ENCODE measurements at regions not wholly inside any gene's neighbourhood (a gene's known extent, or its start where the extent isn't known, plus 50 kb on each side); places are given as distances from the start of the nearest gene placed in this dataset.

DNA sequence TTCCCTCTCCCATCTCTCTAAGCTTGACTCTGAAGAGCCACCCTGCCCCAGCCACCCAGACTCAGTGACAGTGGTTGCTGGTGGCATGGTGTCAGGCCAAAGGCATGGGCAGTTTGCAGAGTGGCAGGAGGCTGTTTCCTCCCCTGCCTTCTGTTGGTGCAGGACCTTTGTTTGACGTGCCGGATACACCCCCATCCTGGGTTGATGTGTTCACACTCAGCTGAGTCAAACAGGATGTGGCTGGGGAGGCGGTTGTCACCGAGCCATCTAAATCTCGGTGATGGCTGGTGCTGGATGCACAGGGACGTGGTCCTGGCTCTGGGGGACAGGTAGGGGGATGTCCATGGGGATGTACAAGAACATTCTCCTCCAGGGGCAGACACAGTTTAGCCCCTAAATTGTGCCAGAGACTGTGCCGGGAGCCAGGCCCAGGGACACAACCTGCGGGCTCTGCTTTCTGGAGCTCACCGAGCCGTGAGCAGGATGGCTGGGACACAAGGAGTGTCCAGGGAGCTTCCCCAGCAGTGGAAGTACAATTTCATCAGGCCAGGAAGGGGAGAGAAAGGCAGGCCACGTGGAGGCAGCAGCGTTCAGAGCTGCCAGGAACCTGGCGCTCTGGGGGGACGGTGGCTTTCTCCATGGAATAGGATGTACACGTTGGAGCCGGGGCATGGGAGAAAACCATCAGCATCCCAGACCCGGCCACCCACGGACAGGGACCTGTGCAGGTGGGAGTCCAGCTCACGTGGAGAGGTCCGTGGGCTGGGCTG lies 264.2 kb downstream of the SEC14L1 start:
- WGBS (ENCODE audit: insufficient coverage), result 19% methylated on average over 16 of the region's 20 CpGs
- ChIA-PET CTCF (interaction anchor here (0.7 to 13.7 kb wide), 6 partner anchors 19 to 166 kb away, joined by 3 to 311 read pairs (median 3); no protein-coding TSS in a partner anchor), POLR2A (interaction anchor here (0.7 to 2.5 kb wide), 5 partner anchors 10 to 105 kb away, joined by 3 to 10 read pairs (median 5); no protein-coding TSS in a partner anchor)
- Histone ChIP-seq H3K4me3 (ENCODE audit: control insufficient read depth in 1 of 7, extremely low read depth in 1 of 7, insufficient read depth in 4 of 7, low read depth in 2 of 7, low read length in 6 of 7) (peak overlapping the region in 5 of 7 experiments; percentile 1 to 55 (median 43)), H3K4me1 (ENCODE audit: control extremely low read depth in 1 of 4, control insufficient read depth in 4 of 4, insufficient read depth in 4 of 4, low read length in 3 of 4) (peaks cover 0 to 100% (median 66%) of the 10 kb centered on the region in 4 experiments), H3K36me3 (ENCODE audit: control insufficient read depth in 4 of 4, insufficient read depth in 4 of 4, low read length in 3 of 4) (peaks cover 0 to 36% (median 7%) of the 10 kb centered on the region in 4 experiments), H3K27me3 (replicated peaks in 2 of 5; ENCODE audit: control insufficient read depth in 4 of 5, insufficient read depth in 5 of 5, low read length in 4 of 5) (no peaks in the 10 kb centered on the region), H3K9me3 (ENCODE audit: control extremely low read depth in 1 of 5, control insufficient read depth in 4 of 5, insufficient read depth in 2 of 5, low read depth in 1 of 5, low read length in 4 of 5) (no peaks in the 10 kb centered on the region), H3K27ac (ENCODE audit: insufficient read depth in 1 of 2, low read depth in 1 of 2, low read length in 2 of 2, poor library complexity in 1 of 2, severe bottlenecking in 2 of 2) (peak overlapping the region in 1 of 2 experiments; percentile 19)
- peak; percentile 74 to 93 (median 92) for DNase-seq

GRCh38 chr17:77405867-77406732 lies 265.3 kb downstream of the SEC14L1 start:
- ChIA-PET POLR2A (interaction anchor here (0.7 to 2.5 kb wide), 4 partner anchors 15 to 106 kb away, joined by 5 to 10 read pairs (median 6); no protein-coding TSS in a partner anchor), CTCF (interaction anchor here (0.7 to 13.7 kb wide), 4 partner anchors 18 to 167 kb away, joined by 3 to 311 read pairs (median 3); no protein-coding TSS in a partner anchor)
- Histone ChIP-seq H3K27me3 (replicated peaks in 2 of 5; ENCODE audit: control insufficient read depth in 4 of 5, insufficient read depth in 5 of 5, low read length in 4 of 5) (no peaks in the 10 kb centered on the region), H3K36me3 (ENCODE audit: control insufficient read depth in 4 of 4, insufficient read depth in 4 of 4, low read length in 3 of 4) (peaks cover 0 to 39% (median 7%) of the 10 kb centered on the region in 4 experiments), H3K4me3 (ENCODE audit: control insufficient read depth in 1 of 7, extremely low read depth in 1 of 7, insufficient read depth in 4 of 7, low read depth in 2 of 7, low read length in 6 of 7) (peak overlapping the region in 3 of 7 experiments; percentile 1 to 55 (median 43)), H3K4me1 (ENCODE audit: control extremely low read depth in 1 of 4, control insufficient read depth in 4 of 4, insufficient read depth in 4 of 4, low read length in 3 of 4) (peaks cover 0 to 100% (median 64%) of the 10 kb centered on the region in 4 experiments), H3K9me3 (ENCODE audit: control extremely low read depth in 1 of 5, control insufficient read depth in 4 of 5, insufficient read depth in 2 of 5, low read depth in 1 of 5, low read length in 4 of 5) (no peaks in the 10 kb centered on the region), H3K27ac (ENCODE audit: insufficient read depth in 1 of 2, low read depth in 1 of 2, low read length in 2 of 2, poor library complexity in 1 of 2, severe bottlenecking in 2 of 2) (no peak overlapping the region)
- WGBS (ENCODE audit: insufficient coverage), result 18% methylated on average over 6 of the region's 11 CpGs
- peak in 2 of 3 donors; percentile 66 to 68 for DNase-seq

DNA sequence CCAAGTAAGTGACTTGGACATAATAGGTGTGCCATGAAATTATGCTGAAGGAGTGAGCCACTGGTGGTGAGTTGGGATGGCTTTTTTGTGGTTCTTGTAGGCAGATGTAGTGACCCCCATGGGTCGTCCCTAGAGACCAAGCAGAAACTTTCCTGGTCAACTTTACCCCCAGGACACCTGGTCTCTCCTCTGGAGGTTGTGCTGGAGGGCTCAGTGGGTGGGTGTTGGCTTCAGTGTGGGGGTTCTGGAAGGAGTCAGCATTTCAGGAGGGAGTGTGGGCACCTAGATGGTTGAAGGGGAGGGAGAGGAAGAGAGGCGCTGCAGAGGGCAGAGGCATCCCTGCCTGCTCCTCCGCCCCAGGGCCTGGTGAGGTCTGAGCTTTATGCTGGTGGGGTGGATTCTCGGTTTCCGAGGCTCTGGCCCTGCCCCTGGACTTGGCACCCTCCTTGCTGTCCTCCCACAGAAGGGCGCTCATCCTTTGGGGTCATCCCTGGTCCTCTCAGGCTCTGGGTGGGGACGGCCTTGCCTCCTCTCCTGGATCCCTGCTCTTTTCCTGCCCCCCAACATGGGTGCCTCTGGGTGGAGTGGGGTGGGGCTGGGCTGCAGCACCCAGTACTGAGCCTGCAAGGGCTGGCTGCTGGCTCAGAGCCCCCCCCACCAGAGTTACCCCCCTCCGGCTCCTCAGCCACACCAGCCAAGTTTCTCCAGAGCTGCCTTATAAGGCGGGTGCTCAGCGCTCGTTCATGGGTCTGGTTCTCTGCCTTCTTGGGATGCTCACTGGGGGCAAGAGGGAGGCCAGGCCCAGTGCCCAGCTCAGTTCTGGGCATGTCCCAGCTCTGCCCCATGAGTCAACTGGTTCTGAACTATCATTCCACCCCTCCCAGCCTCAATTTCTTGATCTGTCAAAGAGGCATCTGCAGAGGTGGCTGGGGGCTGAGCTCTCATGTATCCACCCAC lies 266.8 kb downstream of the SEC14L1 start:
- DNase-seq, result no peak
- H3K9me3 ChIP-seq (ENCODE audit: control extremely low read depth in 1 of 5, control insufficient read depth in 4 of 5, insufficient read depth in 2 of 5, low read depth in 1 of 5, low read length in 4 of 5), result peaks cover 0 to 2% (median 0%) of the 10 kb centered on the region in 5 experiments
- peaks cover 0 to 32% (median 5%) of the 10 kb centered on the region in 4 experiments for H3K36me3 ChIP-seq (ENCODE audit: control insufficient read depth in 4 of 4, insufficient read depth in 4 of 4, low read length in 3 of 4)
- H3K4me1 ChIP-seq (ENCODE audit: control extremely low read depth in 1 of 4, control insufficient read depth in 4 of 4, insufficient read depth in 4 of 4, low read length in 3 of 4), result peaks cover 0 to 90% (median 62%) of the 10 kb centered on the region in 4 experiments
- no peak overlapping the region for H3K27ac ChIP-seq (ENCODE audit: insufficient read depth in 1 of 2, low read depth in 1 of 2, low read length in 2 of 2, poor library complexity in 1 of 2, severe bottlenecking in 2 of 2)
- no peak overlapping the region for H3K4me3 ChIP-seq (ENCODE audit: control insufficient read depth in 1 of 7, extremely low read depth in 1 of 7, insufficient read depth in 4 of 7, low read depth in 2 of 7, low read length in 6 of 7)
- ChIA-PET CTCF (interaction anchor here (0.6 to 13.7 kb wide), 2 partner anchors 17 to 127 kb away, joined by 3 to 311 read pairs; no protein-coding TSS in a partner anchor), POLR2A (no interaction called here)
- 100% methylated on average over 6 of the region's 11 CpGs for WGBS (ENCODE audit: insufficient coverage)
- no peaks in the 10 kb centered on the region for H3K27me3 ChIP-seq (replicated peaks in 2 of 5; ENCODE audit: control insufficient read depth in 4 of 5, insufficient read depth in 5 of 5, low read length in 4 of 5)

DNA sequence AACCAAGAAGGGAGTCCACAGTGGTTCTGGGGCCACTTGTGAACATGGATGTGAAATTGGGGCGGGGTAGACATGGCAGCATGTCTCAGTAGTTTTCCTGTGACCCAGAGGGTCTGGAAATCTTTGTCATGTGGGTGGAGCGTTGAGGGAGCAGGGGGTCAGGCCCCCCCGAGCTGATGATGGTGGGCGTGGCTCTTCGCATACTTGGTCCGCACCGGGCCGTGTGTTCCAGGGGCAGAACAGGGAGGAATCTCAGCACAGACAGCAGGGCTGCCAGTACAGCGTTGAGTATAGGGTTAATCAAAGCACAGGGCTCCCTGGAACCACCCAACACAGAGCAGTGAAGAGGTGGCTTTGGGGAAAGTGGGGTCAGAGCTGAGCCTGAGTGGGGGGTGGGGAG lies 267.5 kb downstream of the SEC14L1 start:
- Histone ChIP-seq H3K9me3 (ENCODE audit: control extremely low read depth in 1 of 5, control insufficient read depth in 4 of 5, insufficient read depth in 2 of 5, low read depth in 1 of 5, low read length in 4 of 5) (peaks cover 0 to 3% (median 0%) of the 10 kb centered on the region in 5 experiments), H3K27ac (ENCODE audit: insufficient read depth in 1 of 2, low read depth in 1 of 2, low read length in 2 of 2, poor library complexity in 1 of 2, severe bottlenecking in 2 of 2) (no peak overlapping the region), H3K4me1 (ENCODE audit: control extremely low read depth in 1 of 4, control insufficient read depth in 4 of 4, insufficient read depth in 4 of 4, low read length in 3 of 4) (peaks cover 0 to 83% (median 60%) of the 10 kb centered on the region in 4 experiments), H3K4me3 (ENCODE audit: control insufficient read depth in 1 of 7, extremely low read depth in 1 of 7, insufficient read depth in 4 of 7, low read depth in 2 of 7, low read length in 6 of 7) (no peak overlapping the region), H3K36me3 (ENCODE audit: control insufficient read depth in 4 of 4, insufficient read depth in 4 of 4, low read length in 3 of 4) (peaks cover 0 to 27% (median 1%) of the 10 kb centered on the region in 4 experiments), H3K27me3 (replicated peaks in 2 of 5; ENCODE audit: control insufficient read depth in 4 of 5, insufficient read depth in 5 of 5, low read length in 4 of 5) (no peaks in the 10 kb centered on the region)
- WGBS (ENCODE audit: insufficient coverage), result 92% methylated on average over 6 of the region's 9 CpGs
- ChIA-PET POLR2A (no interaction called here), CTCF (interaction anchor here (0.6 to 13.7 kb wide), 2 partner anchors 16 to 128 kb away, joined by 3 to 311 read pairs; no protein-coding TSS in a partner anchor)
- no peak for DNase-seq

DNA sequence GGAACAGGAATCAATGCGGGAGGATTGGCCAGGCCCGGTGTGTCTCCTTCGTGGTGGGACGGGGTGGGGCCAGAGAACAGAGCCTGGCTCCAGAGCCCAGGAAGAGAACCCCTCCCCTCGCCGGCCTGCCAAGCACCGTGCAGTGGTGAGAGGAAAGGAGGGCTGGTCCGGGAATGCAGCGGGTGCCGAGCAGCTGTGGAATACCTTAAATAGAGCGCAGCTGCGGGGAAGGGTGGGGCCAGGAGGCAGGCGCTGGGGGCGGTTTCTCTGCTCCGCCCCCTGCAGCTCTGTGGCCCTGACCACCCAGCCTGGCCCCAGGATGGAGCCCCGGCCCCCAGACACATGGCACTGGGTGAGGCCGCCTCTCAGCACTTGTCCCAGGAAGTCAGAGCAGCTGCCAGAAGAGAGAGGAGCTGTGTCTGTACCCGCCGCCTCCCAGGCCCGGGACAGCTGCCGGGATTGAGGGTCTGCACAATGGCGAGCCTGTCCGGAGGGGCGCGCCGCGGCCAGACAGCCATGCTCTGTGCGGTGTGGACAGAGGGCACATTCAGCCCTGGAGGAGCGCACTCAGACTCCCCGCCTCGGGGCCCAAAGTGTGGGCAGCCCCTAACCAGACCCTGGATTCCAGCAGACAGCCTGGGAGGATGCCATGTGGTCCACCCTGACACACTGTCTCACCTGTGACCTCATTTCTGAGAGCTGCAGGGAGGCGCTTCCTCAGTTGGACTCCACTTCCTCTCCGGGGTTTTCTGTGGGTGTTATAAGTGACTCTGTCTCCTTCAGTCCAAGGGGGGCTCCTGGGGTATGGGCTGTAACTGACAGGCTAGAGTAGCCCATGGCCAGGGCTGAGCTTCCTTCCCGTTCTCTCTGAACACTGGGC lies 268.8 kb downstream of the SEC14L1 start:
- peaks cover 0 to 71% (median 49%) of the 10 kb centered on the region in 4 experiments for H3K4me1 ChIP-seq (ENCODE audit: control extremely low read depth in 1 of 4, control insufficient read depth in 4 of 4, insufficient read depth in 4 of 4, low read length in 3 of 4)
- ChIA-PET POLR2A (interaction anchor here (0.6 to 1.3 kb wide), 2 partner anchors 11 to 20 kb away, joined by 3 read pairs; no protein-coding TSS in a partner anchor), CTCF (interaction anchor here (0.9 to 30.5 kb wide), 3 partner anchors 7 to 21 kb away, joined by 3 to 311 read pairs (median 4); no protein-coding TSS in a partner anchor)
- peak overlapping the region in 1 of 7 experiments; percentile 11 for H3K4me3 ChIP-seq (ENCODE audit: control insufficient read depth in 1 of 7, extremely low read depth in 1 of 7, insufficient read depth in 4 of 7, low read depth in 2 of 7, low read length in 6 of 7)
- H3K27ac ChIP-seq (ENCODE audit: insufficient read depth in 1 of 2, low read depth in 1 of 2, low read length in 2 of 2, poor library complexity in 1 of 2, severe bottlenecking in 2 of 2), result no peak overlapping the region
- 87% methylated on average over 31 of the region's 34 CpGs for WGBS (ENCODE audit: insufficient coverage)
- H3K36me3 ChIP-seq (ENCODE audit: control insufficient read depth in 4 of 4, insufficient read depth in 4 of 4, low read length in 3 of 4), result peaks cover 0 to 23% (median 0%) of the 10 kb centered on the region in 4 experiments
- H3K9me3 ChIP-seq (ENCODE audit: control extremely low read depth in 1 of 5, control insufficient read depth in 4 of 5, insufficient read depth in 2 of 5, low read depth in 1 of 5, low read length in 4 of 5), result peaks cover 0 to 3% (median 0%) of the 10 kb centered on the region in 5 experiments
- no peaks in the 10 kb centered on the region for H3K27me3 ChIP-seq (replicated peaks in 2 of 5; ENCODE audit: control insufficient read depth in 4 of 5, insufficient read depth in 5 of 5, low read length in 4 of 5)
- peak in 1 of 3 donors; percentile 49 for DNase-seq
